ENCODE measurements at regions not wholly inside any gene's neighbourhood (a gene's known extent, or its start where the extent isn't known, plus 50 kb on each side); places are given as distances from the start of the nearest gene placed in this dataset.

GRCh38 chr3:40615110-40615915, 90.6 kb downstream of the ZNF621 start:
- no peak overlapping the region for H3K27ac ChIP-seq
- TF ChIP-seq ZFX (IDR thresholded peaks at IDR 0.05; ENCODE audit: borderline replicate concordance): no peak
- TF ChIP-seq CTCF (IDR thresholded peaks at IDR 0.05): no peak

GRCh38 chr3:40615918-40616819, 91.4 kb downstream of the ZNF621 start:
- H3K27ac ChIP-seq: no peak overlapping the region
- TF ChIP-seq CTCF (IDR thresholded peaks at IDR 0.05) (no peak), ZFX (IDR thresholded peaks at IDR 0.05; ENCODE audit: borderline replicate concordance) (no peak)

GRCh38 chr3:40617084-40617483, 92.3 kb downstream of the ZNF621 start:
- TF ChIP-seq CTCF (IDR thresholded peaks at IDR 0.05): no peak
- TF ChIP-seq ZFX (IDR thresholded peaks at IDR 0.05; ENCODE audit: borderline replicate concordance): no peak
- no peak overlapping the region for H3K27ac ChIP-seq

GRCh38 chr3:40618158-40618557, 93.4 kb downstream of the ZNF621 start:
- no peak overlapping the region for H3K27ac ChIP-seq
- no peak for TF ChIP-seq ZFX (IDR thresholded peaks at IDR 0.05; ENCODE audit: borderline replicate concordance)
- TF ChIP-seq CTCF (IDR thresholded peaks at IDR 0.05): no peak

- H3K27ac ChIP-seq: no peak overlapping the region
Measured at GRCh38 chr3:40620151-40620550, 95.4 kb downstream of the ZNF621 start.

GRCh38 chr3:40621252-40621651, 96.5 kb downstream of the ZNF621 start:
- no peak for TF ChIP-seq CTCF (IDR thresholded peaks at IDR 0.05)
- no peak for TF ChIP-seq ZFX (IDR thresholded peaks at IDR 0.05; ENCODE audit: borderline replicate concordance)
- H3K27ac ChIP-seq: no peak overlapping the region

More at GRCh38 chr3:40620151-40620550, 95.4 kb downstream of the ZNF621 start:
- TF ChIP-seq CTCF (IDR thresholded peaks at IDR 0.05) (no peak), ZFX (IDR thresholded peaks at IDR 0.05; ENCODE audit: borderline replicate concordance) (no peak)
